GM12878 (cell line): ENCODE measurements at regions not wholly inside any gene's neighbourhood (a gene's known extent, or its start where the extent isn't known, plus 50 kb on each side); places are given as distances from the start of the nearest gene placed in this dataset.

Experiments
- ATF7 ChIP-seq: fragments of 450-650 bp; IDR thresholded peaks from 2 replicates; pipeline ENCODE4 v1.6.1; 2016; ENCODE audit warnings: low read depth, mild to moderate bottlenecking
- BCL3 ChIP-seq: IDR thresholded peaks from 2 replicates; pipeline ENCODE4 v1.6.1; 2011; ENCODE audit warnings: borderline replicate concordance, low read depth, mild to moderate bottlenecking, moderate library complexity, low read length; ENCODE audit not compliant: insufficient read depth, poor library complexity, severe bottlenecking
- CBFB ChIP-seq: IDR thresholded peaks from 2 replicates; pipeline ENCODE4 v1.6.1; 2016; ENCODE audit warnings: antibody characterized with exemption, low read depth
- NFYB ChIP-seq: IDR thresholded peaks from 2 replicates; pipeline ENCODE4 v1.6.1; 2011; ENCODE audit warnings: low read depth, mild to moderate bottlenecking, low read length, improper control_type of control experiment, moderate library complexity; ENCODE audit not compliant: insufficient read depth
- RAD21 ChIP-seq: IDR thresholded peaks from 2 replicates; pipeline ENCODE4 v1.6.1; 2011; ENCODE audit warnings: mild to moderate bottlenecking, low read depth, low read length, moderate library complexity; ENCODE audit not compliant: insufficient read depth
- REST ChIP-seq: IDR thresholded peaks from 2 replicates; pipeline ENCODE4 v1.6.1; 2012; ENCODE audit warnings: mild to moderate bottlenecking, low read depth, low read length
- ZNF687 ChIP-seq: fragments of 450-650 bp; IDR thresholded peaks from 2 replicates; pipeline ENCODE4 v1.6.1; 2017; ENCODE audit warnings: mild to moderate bottlenecking, moderate library complexity

- TF ChIP-seq REST (no peak), NFYB (no peak), CBFB (no peak), RAD21 (no peak), ATF7 (no peak), BCL3 (no peak), ZNF687 (no peak)
Observed at GRCh38 chr20:50303573-50304500, 113.2 kb downstream of the CEBPB start (continued).
